GM18502 (cell line): ENCODE measurements at regions not wholly inside any gene's neighbourhood (a gene's known extent, or its start where the extent isn't known, plus 50 kb on each side); places are given as distances from the start of the nearest gene placed in this dataset.
A peak's percentile ranks its signal among the peaks of the same experiment; 100 is the strongest.
"Not testable (repeated sequence)": the region's sequence is repeated elsewhere in the genome, so short reads cannot be mapped to it uniquely, and the experiment has no call there.

Experiments used
- ATAC-seq: cut with Tn5 transposase; IDR thresholded peaks from one replicate; pipeline ENCODE4 v1.9.1; 2021; ENCODE audit warnings: mild to moderate bottlenecking; ENCODE audit not compliant: unreplicated experiment, poor library complexity

DNA sequence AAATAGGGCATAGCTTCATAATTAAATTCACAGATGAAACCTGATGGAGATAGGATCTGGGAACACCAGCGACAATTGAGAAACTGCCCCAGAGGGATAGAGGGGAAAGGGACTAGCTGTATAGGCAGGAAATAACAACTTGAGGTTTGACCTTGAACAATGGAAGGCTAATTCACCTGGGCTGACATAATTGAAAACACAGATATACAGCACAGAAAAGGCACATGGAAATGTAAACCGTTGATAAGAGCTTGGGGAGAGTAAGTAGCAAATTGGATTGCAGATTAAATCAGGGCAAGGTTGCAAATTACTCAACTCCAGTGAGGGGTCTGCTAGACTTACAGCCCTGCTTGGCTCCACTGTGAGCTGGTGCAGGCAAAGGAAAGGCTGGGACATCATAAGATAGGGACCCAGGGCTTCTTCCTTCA, 246.7 kb downstream of the DLEU7 start:
- no peak for ATAC-seq

DNA sequence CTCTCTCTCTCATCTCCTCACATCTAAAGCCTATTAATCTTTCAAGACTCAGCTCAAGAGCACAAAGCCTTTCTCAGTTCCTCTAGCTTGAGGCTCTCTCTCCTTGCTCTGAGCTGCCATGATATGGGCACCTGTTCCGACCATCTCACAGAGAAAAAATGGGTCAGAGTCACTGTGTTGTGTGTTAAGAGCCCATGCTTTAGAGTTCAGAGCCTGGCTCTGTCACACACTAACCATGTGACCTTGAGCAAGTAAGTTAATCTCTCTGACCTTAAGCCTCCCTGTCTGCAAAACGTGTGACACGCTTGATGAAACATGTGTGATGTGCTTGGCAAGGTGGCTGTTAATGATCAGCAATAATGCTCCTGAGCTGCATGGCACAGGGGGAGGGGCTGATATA, 245.2 kb downstream of the DLEU7 start:
- peak; percentile 39 for ATAC-seq

DNA sequence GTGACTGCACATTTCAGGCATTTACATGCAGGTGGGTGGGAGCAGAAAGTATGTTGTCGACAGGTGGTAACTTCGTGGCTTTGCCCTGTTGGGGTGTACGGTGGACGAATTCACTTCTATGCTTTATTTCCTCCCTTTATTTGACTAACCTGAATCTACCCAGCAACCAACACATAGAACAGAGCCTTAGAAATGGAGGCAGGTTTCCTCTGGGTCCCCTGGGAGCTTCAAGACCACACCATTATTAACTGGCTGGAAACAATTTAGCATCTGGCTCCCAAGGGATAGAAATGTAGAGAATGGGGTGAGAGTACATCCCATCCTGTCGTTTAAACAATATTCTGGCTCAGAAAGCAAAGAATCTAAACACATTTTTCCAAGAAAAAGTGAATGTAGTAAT, 244.4 kb downstream of the DLEU7 start:
- no peak for ATAC-seq

GRCh38 chr13:50599927-50600326, 243.6 kb downstream of the DLEU7 start:
- ATAC-seq = no peak

DNA sequence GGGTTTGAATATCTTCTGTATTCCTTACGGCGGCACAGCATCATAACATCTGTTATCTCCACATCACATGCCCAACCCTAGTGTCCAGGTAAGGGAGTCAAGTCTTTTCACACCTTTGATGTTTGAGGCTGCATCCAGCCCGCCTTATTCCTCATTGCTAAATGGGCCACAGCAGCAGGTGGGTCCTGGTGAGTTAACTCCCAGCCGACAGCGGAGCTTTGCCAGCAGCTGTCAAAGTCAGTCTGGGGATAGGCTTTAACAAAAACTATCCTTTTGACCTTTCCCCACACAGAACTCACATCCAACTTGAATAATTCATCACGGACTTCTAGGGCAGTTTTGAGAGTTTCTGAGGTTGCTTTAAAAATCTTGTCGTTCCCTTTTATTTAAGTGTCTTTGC, 235.1 kb downstream of the DLEU7 start:
- ATAC-seq = no peak

DNA sequence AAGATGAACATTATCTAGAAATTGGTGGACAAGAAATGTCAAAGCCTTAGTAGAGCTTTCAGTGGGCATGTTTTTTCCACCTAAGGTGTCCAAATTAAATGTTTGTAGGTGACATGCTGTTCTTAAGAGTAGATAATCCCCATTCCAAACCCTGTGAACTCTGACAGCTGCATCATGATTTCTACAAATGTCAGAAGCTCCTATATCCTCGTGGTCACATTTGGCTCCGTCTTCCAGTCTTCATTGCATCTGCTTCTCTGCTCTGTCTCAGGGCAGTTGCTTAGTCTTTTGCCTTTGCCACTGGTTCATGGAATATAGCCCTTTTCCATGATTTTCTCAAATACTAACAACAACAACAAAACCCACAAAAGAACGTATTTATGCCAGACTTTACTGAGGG, 234.5 kb downstream of the DLEU7 start:
- ATAC-seq = no peak

- no peak for ATAC-seq
Measured at GRCh38 chr13:50610238-50610637, 233.3 kb downstream of the DLEU7 start.

GRCh38 chr13:50611117-50611781, 232.2 kb downstream of the DLEU7 start:
- ATAC-seq = no peak

DNA sequence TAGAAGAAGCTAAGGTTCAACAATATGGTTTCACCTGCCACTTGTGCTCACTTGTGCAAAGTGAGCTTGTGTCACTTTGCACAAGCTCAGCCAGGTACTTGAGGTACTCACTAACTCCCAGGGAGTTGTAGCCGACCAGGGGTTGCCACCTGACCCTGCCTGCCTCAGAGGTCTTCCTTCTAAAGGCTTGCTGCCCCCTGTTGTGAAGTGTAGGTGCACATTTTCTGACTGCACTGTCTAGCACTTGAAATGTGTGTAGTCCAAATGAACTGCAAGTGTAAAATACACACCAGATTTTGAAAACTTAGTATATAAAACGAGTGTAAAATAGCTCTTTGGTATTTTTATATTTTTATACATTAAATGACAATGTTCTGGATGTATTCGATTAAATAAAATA, 230.8 kb downstream of the DLEU7 start:
- no peak for ATAC-seq

GRCh38 chr13:50613356-50613831, 230.1 kb downstream of the DLEU7 start:
- no peak for ATAC-seq

DNA sequence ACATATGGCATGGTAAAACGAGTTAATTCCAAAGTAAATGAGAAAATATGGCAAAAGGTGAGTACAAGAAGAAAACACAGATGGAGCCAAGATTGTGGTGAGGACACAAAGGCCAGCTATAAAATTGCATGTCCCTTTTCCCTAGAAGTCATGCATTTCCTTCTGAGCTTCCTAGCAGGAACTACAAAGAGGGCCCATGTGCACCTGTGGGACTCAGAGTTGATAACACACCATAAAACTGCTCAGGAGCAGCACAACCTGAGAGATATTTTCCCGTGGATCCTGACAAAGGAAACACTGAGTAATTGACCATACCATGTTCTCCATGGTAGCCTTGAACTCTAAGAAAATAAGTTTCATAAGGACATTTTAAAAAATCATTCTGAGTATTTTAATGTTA, 228.3 kb downstream of the DLEU7 start:
- no peak for ATAC-seq

- ATAC-seq = no peak
Measured at GRCh38 chr13:50616101-50616500, 227.4 kb downstream of the DLEU7 start.

DNA sequence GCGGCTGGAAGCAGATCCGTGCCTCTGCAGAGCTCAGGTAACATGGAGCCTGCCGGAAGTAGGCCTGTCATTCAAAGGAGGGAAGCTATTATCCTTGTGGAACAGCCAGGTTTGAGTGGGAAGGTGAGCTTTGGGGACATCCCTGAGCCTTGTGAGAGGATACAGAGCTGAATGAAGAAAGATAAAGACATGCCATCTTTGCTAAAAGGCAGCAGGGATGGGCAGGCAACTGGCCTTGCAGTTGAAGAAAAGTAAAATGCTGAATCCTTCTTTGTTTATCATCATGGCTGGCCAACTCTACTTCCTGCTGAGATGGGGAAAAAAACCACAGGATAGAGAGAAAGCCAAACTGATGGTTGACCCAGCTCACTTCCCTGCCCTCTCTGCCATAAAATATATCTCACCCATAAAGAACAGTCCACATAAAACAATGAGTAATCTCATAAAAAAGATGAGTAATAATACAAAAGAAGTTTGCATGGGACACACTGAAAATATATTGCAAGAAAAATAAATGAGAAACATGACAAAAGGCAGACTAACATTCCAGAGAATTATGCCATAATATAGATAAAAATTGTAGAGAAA, 226.3 kb downstream of the DLEU7 start:
- no peak for ATAC-seq

DNA sequence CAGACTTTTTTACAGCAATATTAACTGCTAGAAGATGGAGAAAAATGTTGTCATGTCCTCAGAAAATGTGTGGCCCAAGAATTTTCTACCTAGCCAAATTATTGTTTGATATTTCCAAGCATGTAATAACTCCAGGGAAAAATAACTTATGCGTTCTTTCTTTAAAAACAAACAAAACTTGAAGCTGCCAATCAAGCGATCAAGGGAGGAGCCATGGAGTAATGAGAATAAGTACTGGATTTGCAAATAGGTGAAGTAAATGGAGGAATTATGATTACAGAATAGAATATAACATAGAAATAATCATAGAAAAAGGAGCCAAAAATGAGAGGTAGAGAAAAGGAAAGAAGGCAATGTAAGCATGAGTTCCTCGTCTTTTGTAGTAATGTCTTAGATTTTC, 225.3 kb downstream of the DLEU7 start:
- no peak for ATAC-seq

DNA sequence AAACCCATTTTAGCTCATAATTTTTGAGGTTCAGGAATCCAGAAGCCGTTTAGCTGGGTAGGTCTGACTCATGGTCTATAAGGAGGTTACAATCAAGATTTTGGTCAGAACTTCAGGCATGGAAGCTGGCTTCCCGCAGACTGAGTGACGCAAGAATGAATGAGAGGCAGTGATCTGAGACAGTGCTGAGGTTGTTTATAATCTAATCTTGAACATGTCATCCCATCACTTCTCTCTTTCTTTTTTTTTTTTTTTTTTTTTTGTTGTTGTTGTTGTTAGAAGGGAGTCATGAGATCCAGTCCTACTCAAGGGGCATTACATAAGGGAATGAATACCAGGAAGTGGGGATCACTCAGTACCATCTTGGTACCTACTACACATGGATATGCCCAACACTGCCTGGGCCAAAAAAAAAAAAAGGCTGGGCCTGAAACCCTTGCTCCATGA, 217.4 kb downstream of the DLEU7 start:
- no peak for ATAC-seq

- no peak for ATAC-seq
Measured at GRCh38 chr13:50627111-50627510, 216.4 kb downstream of the DLEU7 start.

GRCh38 chr13:50628512-50628911, 215.0 kb downstream of the DLEU7 start:
- not testable (repeated sequence) for ATAC-seq

DNA sequence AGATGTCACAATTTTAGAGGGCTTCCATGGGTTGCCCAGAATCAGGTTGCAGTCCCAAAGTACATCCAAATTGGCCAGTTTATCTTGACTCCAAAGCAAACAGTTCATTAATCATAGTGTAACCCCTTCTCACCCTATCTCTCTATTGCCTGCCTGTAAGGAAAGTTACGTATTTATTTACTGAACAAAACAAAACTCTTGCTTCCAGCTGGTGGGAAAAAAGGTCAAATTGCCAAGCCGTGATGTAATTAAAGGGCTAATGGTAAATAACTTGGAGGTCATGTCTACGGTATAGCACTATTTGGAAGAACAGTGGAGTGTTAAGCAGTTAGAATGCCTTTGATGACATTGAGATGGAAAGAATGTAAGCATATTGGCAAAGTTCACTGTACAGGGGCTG, 214.0 kb downstream of the DLEU7 start:
- no peak for ATAC-seq

- ATAC-seq = no peak
Measured at GRCh38 chr13:50629966-50630365, 213.5 kb downstream of the DLEU7 start.

- no peak for ATAC-seq
Measured at GRCh38 chr13:50631041-50631440, 212.5 kb downstream of the DLEU7 start.

DNA sequence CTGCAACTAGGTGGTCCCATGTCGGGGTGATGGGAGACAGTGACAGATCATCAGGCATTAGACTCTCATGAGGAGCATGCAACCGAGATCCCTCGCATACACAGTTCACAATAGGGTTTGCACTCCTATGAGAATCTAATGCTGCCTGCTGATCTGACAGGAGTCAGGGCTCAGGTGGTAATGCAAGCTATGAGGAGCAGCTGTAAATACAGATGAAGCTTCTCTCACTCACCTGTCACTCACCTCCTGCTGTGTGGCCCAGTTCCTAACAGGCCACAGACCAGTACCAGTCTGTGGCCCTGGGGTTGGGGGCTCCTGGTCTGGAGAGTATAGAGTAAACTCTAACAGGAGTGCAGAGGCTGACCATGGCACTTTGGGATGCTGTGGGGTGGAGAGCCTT, 209.2 kb downstream of the DLEU7 start:
- ATAC-seq = no peak

- ATAC-seq = peak; percentile 73
Measured at GRCh38 chr13:50635504-50635903, 208.0 kb downstream of the DLEU7 start.
